Activated CD8-positive, alpha-beta memory T cell treated with anti-CD3 and anti-CD28 coated beads for 24 hours (primary cell): ENCODE measurements at regions not wholly inside any gene's neighbourhood (a gene's known extent, or its start where the extent isn't known, plus 50 kb on each side); places are given as distances from the start of the nearest gene placed in this dataset.

Experiments used
- DNase-seq: peaks from one replicate; pipeline ENCODE4 v3.0.0-alpha.2; 2020

DNA sequence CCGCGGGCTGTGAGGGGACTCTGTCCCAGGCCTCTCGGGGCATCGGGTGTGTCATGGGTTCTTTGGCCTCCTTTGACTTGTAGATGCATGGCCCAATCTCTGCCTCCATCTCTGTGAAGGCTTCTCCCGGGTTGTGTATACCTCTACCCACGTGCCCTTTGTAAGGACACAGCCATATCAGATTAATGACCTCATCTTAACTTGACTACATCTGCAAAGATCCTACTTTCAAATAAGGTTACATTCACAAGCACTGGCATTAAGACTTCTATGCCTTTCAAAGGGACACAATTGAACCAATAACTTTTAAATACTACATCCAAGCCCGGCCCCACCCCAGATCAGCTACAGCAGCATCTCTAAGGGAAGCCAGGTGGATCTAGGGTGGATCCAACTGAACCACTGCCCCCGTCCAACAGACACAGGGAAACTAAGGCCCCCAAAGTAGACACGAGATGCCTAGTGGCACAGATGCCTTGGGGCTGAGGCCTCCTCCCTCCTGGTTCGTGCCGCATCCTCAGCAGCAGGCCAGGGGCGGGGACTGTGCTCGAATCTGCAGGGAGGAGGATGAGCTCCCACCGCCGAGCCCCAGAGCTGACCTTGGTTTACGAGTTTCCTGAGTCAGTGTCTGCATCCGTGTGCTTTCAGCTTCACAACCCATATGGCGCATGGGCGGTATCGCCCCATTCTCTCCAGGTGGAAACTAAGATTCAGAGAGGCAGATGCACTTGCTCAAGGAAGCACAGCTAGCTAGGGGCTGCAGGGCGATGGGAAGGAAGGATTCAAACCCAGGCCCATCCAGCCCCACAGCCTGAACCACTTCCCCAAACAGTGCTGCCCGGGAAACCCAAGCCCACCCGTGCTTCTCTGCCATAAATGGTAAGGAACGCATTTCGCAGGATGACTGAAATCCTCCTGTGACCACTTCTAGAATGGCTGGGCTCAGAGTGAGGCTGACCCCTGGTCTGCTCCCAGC is 353.3 kb downstream of the C16orf95 start:
- no peak for DNase-seq

GRCh38 chr16:86964796-86965241 is 352.4 kb downstream of the C16orf95 start:
- no peak for DNase-seq

DNA sequence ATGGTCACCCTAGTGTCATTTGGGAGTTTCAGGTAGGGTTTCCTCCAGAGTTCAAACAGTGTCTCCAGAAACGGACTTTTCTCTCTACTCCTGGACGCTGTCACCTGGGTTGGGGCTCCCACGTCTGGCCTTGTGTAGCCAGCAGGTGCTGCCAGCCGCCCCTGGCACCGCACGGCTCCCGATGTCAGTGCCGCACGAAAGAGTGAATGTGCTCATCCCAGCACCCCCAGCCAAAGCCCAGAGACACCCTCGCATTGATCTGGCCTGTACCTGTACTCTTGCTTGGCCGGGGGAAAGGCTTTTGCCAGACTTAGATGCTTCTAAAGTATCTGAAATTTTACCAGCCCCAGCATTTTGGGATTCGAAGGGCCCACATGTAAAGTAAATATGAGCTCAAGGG is 351.9 kb downstream of the C16orf95 start:
- DNase-seq = no peak

GRCh38 chr16:86965840-86966550 is 351.2 kb downstream of the C16orf95 start:
- no peak for DNase-seq

DNA sequence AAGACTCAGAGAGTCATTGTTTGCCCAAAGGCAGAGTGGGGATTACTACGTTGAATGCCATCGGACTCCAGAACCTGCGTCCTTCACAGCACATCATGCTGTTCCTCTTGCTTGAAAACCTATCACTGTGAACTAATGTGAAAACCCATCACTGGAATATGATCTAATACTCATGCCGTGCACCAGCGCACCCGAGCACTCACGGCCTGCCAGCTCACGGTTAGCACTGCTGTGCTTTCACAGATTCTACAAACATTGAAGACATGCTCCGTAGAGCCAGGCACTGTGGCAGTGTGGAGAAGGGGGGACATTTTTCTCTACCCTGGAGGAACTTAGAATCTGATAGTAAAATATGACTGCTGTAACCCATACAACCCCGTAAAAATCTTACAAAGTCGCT is 350.4 kb downstream of the C16orf95 start:
- DNase-seq = no peak

- DNase-seq = no peak
Observed at GRCh38 chr16:86968866-86969265, 348.3 kb downstream of the C16orf95 start.

DNA sequence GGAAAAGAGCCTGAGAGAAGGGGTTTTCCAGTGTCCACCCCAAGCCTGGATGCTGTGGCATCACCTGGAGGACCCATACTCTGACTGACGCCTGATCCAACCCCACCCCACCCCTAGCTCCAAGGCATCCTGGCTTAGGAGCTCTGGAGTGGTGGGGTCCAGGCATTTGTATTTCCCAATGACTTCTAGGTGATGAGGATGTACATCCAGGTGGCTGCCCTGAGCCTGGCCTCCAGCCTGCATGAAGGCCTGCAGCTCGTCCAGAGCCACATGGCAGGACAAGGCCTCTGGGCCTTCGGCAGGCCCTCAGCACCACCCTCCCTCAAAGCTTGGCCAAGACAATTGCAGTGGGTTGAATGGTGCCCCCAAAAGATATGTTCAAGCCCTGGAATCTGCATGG is 347.5 kb downstream of the C16orf95 start:
- DNase-seq = no peak

DNA sequence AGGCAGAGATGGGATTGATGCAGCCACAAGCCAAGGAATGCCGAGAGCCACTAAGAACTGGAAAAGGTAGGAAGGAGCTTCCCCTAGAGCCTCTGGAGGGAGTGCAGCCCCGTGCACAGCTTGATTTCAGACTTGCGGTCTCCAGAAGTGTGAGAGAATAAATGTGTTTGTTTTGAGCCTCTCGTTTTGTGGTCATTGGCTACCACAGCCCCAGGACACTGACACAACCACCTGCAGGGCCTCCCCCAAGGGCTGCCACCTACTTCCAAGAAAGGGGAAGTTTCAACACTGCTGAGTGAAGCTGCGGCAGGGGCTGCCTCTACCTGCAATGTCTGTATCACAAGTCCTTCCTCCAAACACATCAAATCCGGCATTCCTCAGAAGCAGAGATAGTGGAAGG is 346.9 kb downstream of the C16orf95 start:
- DNase-seq = no peak

- DNase-seq = no peak
Observed at GRCh38 chr16:86970726-86971125, 346.5 kb downstream of the C16orf95 start.

DNA sequence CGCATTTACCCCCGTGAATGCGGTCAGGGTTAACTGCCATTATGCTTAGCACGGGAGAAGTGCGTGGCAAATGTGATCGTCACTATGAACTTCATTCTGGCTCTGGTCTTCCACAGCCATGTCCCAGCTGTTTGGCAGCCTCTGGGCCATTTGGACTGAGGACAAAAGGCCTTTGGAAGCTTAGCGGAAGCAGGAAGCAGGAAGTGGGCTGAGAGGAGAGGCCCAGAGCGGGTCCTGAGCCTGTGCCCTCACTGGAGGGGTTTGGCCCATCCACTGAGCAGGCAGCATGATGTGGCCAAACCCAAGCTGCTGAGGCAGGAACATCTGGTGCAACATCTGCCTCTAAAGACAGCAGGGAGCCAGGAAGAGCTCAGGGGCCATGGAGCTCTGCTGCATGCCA is 345.9 kb downstream of the C16orf95 start:
- DNase-seq = no peak

GRCh38 chr16:86974120-86974519 is 343.1 kb downstream of the C16orf95 start:
- DNase-seq = no peak

DNA sequence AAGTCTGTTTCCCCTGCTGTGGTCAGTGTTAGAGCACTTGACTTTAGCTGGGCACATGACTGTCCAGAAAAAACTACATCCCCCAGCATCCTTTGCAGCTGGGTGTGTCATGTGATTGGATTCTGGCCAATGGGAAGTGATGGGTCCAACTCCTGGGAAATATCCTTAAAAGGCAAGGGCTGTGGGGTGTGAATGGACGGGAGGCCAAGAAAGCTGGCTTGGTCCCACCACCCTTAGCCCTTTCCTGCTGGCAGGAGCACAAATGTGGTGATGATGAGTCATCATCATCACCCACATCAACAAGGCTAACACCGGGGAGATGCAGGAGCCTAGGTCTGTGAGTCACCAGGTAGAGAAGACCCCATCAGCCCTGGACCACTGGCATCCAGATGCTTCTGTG is 341.7 kb downstream of the C16orf95 start:
- DNase-seq = no peak

DNA sequence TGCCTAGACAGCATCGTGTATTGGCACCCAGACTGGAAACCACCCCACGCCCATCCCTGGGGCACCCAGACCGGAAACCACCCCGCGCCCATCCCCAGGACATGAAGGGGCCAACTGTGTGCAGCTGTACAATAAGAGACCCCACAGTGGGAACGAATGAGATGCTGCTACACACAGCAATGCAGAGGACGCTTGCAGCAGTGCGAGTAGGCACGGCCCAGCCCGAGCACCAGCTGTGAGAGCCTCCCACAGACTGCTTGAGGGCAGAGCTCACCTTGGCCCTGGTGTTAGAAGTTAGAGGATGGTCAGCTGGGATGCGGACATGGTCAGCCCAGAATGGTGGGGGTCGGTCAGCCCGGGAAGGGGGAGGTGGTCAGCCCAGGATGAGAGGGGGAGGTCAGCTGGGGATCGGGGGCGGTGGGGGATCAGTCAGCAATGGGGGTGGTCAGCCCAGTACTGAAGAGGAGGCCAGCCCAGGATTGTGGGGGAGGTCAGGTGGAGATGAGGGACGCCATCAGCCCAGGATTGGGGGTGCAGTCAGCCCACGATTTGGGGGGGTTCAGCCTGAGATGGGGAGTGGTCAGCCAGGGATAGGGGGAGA is 340.0 kb downstream of the C16orf95 start:
- DNase-seq = no peak

- no peak for DNase-seq
Observed at GRCh38 chr16:86978445-86979030, 338.7 kb downstream of the C16orf95 start.

- no peak for DNase-seq
Observed at GRCh38 chr16:86979061-86979460, 338.1 kb downstream of the C16orf95 start.

DNA sequence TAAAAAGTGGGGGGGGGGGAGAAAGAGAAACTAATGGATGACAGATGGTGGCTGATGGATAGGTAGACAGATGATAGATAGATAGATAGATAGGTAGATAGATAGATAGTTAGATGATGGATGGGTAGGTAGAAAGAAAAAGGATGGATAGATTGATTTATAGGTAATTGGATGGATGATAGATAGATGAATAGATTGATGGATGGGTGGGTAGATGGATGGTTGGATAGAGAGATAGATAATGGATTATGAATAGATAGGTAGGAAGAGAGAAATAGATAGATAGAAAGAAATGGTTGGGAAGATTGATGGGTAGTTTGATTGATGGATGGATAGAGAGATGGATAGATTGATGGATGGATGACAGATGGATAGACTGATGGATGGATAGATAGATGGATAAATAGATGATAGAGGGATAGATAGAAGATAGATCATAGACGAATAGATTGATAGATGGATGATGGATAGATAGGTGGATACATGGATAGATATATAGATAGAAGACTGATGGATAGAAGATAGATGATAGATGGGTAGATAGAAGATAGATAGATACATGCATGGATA is 337.1 kb downstream of the C16orf95 start:
- no peak for DNase-seq

DNA sequence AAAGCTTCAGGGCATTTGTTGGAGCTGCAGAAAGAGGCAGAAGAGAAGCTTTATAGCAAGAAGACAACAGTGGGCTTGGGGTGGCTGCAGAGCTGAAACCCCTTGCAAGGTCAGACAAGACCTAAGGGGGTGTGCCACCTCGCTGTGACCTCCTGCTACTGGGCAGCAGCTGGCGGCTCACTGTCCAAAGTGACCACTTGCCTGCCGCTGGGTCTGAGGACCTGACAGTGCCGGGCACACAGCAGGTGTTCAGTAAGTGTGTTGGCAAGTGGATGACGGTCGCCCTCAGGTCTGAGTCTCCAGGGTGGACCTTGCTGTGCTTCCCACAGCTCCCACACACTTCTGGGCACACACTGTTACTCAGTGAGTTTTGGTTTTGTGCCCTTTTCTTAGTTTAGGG is 336.5 kb downstream of the C16orf95 start:
- DNase-seq = no peak

DNA sequence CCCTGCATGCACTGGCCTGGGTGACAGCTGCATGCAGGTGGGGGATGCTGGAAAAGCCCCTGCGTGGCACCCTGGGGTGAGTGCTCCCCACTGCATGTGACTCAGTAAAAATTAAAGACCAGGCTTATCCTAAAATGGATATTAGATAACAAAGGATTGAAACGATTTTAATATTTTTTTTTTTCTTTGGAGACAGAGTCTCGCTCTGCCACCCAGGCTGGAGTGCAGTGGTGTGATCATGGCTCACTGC is 334.9 kb downstream of the C16orf95 start:
- DNase-seq = no peak

DNA sequence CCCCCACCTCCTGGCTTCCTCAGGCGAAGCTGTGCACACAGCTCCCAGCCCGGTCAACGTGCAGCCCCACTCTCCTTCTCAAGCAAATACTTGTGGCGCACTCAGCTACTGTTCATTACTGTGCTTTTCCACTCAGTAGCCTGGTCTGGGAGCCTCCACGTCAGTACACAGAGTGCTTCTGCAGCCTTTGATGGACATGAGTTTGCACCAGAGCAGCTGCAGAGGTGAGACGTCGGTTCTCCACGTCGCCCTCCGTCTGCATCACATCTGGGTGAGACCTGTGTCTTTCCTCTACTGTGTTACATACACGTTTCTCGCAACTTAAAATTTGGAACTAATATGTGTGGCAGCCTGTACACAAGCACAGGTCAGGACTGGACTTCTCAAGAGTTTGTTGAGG is 334.3 kb downstream of the C16orf95 start:
- DNase-seq = no peak

- DNase-seq = no peak
Observed at GRCh38 chr16:86983621-86984020, 333.6 kb downstream of the C16orf95 start.

DNA sequence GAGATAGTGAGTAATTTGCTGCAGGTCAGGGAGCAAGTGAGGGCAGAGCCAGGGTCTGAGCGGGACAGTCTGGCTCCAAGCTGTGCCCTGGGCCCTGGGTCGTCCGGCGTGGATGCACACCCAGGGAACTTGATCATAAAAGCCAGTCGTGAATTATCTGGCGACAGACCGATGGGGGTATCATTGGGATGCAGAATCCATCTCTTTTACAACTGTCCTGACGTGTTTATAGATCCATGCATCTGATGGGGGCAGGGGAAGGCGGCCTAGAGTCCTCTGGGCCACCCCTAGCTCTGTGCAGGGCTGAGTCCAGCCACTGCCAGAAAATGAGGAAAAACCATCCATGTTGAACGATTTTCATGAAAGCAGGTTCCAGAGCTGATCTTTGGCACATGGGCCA is 332.8 kb downstream of the C16orf95 start:
- DNase-seq = no peak

DNA sequence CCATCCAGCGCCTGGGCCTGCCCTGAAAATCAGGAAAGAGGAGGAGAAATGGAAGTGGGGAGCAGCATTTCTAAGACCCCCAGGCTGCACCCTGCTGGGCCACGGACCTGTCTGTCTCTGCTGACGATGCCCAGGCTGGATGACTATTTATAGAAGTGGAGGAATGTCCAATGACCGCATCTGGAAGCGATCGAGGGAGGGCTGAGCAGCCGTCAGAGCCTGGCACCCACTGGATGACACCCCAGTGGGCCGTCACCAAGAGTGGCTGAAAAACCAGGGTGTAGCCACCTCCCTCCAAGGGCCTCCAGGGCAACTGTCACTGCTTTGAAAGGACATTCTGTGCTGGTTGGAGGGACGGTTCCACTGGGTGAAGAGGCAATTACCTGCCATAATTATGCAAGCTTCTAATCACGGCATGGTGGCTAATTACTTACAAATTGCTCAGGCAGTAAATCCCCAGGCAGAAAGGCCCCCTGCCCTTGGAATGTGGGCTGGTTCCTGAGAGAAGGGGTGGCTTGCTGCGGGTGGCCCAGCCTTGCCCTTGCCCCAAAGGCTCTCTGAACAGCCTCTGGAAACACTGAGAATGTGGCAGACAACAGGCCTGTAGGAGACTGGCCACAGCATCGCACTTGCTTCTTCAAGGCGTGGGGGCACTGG is 332.1 kb downstream of the C16orf95 start:
- DNase-seq = no peak

DNA sequence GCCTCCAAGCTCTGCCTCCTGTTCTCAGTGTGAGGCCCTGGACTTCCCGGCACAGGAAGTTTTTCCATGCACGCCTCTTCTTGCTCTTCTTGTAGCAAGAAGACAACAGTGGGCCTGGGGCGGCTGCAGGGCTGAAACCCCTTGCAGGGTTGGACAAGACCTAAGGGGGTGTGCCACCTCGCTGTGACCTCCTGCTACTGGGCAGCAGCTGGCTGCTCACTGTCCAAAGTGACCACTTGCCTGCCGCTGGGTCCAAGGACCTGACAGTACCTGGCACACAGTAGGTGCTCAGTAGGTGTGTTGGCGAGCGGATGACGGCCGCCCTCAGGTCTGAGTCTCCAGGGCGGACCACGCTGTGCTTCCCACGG is 331.6 kb downstream of the C16orf95 start:
- no peak for DNase-seq
